Stomach (tissue), 8 donors: ENCODE measurements at regions not wholly inside any gene's neighbourhood (a gene's known extent, or its start where the extent isn't known, plus 50 kb on each side); places are given as distances from the start of the nearest gene placed in this dataset.
A peak's percentile ranks its signal among the peaks of the same experiment; 100 is the strongest.

Source experiments
- DNase-seq, 2 donors: peaks; one replicate each; pipeline versions ENCODE4 v3.0.0 to v3.0.0-alpha.2; 2013 to 2019
- H3K27ac ChIP-seq, 5 donors: fragments of 200-600 bp in 4 of 5; sonication (generic) in 4 of 5; one replicate each; pipeline ENCODE4 v1.5.1; 2013 to 2019; ENCODE audit warnings: mild to moderate bottlenecking in 1 of 5, moderate library complexity in 1 of 5
- H3K27me3 ChIP-seq, 3 donors: fragments of 200-600 bp; sonication (generic); one replicate each; pipeline ENCODE4 v1.5.1; 2017 to 2019; ENCODE audit warnings: mixed run types in 1 of 3
- H3K36me3 ChIP-seq, 4 donors: fragments of 200-600 bp; sonication (generic); 1 replicate in 3 of 4; 2 replicates in 1 of 4; pipeline ENCODE4 v1.5.1; 2016 to 2019
- H3K4me1 ChIP-seq, 4 donors: fragments of 200-600 bp; sonication (generic); one replicate each; pipeline ENCODE4 v1.5.1; 2016 to 2019
- H3K4me3 ChIP-seq, 4 donors: fragments of 200-600 bp; sonication (generic) in 3 of 4; one replicate each; pipeline ENCODE4 v1.5.1; 2016 to 2019; ENCODE audit warnings: mild to moderate bottlenecking in 1 of 4
- H3K9me3 ChIP-seq, 4 donors: fragments of 200-600 bp; sonication (generic); one replicate each; pipeline ENCODE4 v1.5.1; 2016 to 2019
- CTCF ChIP-seq, 7 experiments: fragments of 450-650 bp in 4 of 7; fragments of 200-600 bp in 3 of 7; sonication (generic) in 3 of 7; IDR thresholded peaks; one replicate each; pipeline ENCODE4 v1.5.1; 2016 to 2019; ENCODE audit warnings: antibody characterized with exemption in 7 of 7, control low read depth in 2 of 7, mild to moderate bottlenecking in 1 of 7
- EP300 ChIP-seq: sonication (generic); formaldehyde crosslinking; IDR thresholded peaks from one replicate; pipeline ENCODE4 v1.6.1; 2017; ENCODE audit warnings: antibody characterized with exemption
- POLR2A ChIP-seq, 4 donors: fragments of 450-650 bp; IDR thresholded peaks; one replicate each; pipeline ENCODE4 v1.6.1; 2016; ENCODE audit warnings: antibody characterized with exemption in 4 of 4, control low read depth in 2 of 4, mild to moderate bottlenecking in 1 of 4, moderate library complexity in 1 of 4
- POLR2AphosphoS5 ChIP-seq, 3 donors: sonication (generic); formaldehyde crosslinking; IDR thresholded peaks; one replicate each; pipeline ENCODE4 v1.6.1; 2016; ENCODE audit warnings: antibody characterized with exemption in 3 of 3
- WGBS, 5 donors: extraction: QIAGEN DNeasy Blood & Tissue Kit in 3 of 5; methylation state at CpG; one replicate each; pipeline versions ENCODE4 v1.1.5 to v1.1.7; 2013 to 2018; 5-methylcytosine and 5-hydroxymethylcytosine counted together
- intact Hi-C: fragments of 100-400 bp; cut with DNase I; formaldehyde crosslinking; loops from one replicate; pipeline ENCODE4 v1.15.1; 2023; ENCODE audit warnings: low total_unique reads
- donor health status: healthy with polysubstance abuse.
- donor health status: Bipolar disorder and iron deficiency.
- donor health status: healthy.

GRCh38 chr10:20369863-20370736, 527.0 kb downstream of the NEBL start:
- no peaks in the 10 kb centered on the region for H3K27me3 ChIP-seq
- peak in 1 of 2 donors; percentile 7 for DNase-seq
- H3K4me1 ChIP-seq: no peaks in the 10 kb centered on the region
- no peak overlapping the region for H3K4me3 ChIP-seq
- no peaks in the 10 kb centered on the region for H3K36me3 ChIP-seq
- no peak overlapping the region for H3K27ac ChIP-seq
- TF ChIP-seq CTCF (IDR thresholded peaks at IDR 0.05): no peak
- TF ChIP-seq POLR2A (IDR thresholded peaks at IDR 0.05): no peak
- TF ChIP-seq EP300: no peak
- TF ChIP-seq POLR2AphosphoS5 (IDR thresholded peaks at IDR 0.05): no peak
- intact Hi-C loops: no loop called here
- 69 to 85% (median 74%) methylated on average over 9 of the region's 9 CpGs for WGBS, 5 donors
- peaks cover 0 to 9% (median 2%) of the 10 kb centered on the region in 4 donors for H3K9me3 ChIP-seq

- no peaks in the 10 kb centered on the region for H3K36me3 ChIP-seq
- peaks cover 0 to 7% (median 2%) of the 10 kb centered on the region in 4 donors for H3K9me3 ChIP-seq
- intact Hi-C loops: no loop called here
- TF ChIP-seq POLR2A (IDR thresholded peaks at IDR 0.05) (no peak), CTCF (IDR thresholded peaks at IDR 0.05) (no peak), EP300 (no peak), POLR2AphosphoS5 (IDR thresholded peaks at IDR 0.05) (no peak)
- H3K4me3 ChIP-seq: no peak overlapping the region
- no peak overlapping the region for H3K27ac ChIP-seq
- DNase-seq: no peak
- H3K4me1 ChIP-seq: no peaks in the 10 kb centered on the region
- H3K27me3 ChIP-seq: no peaks in the 10 kb centered on the region
These were observed 533.4 kb downstream of the NEBL start for GRCh38 chr10:20363684-20364083.

GRCh38 chr10:20355915-20356314, 539.7 kb downstream of the PLXDC2 start:
- Histone ChIP-seq H3K27me3 (no peaks in the 10 kb centered on the region), H3K27ac (no peak overlapping the region), H3K9me3 (peaks cover 0 to 7% (median 0%) of the 10 kb centered on the region in 4 donors), H3K4me3 (no peak overlapping the region), H3K4me1 (no peaks in the 10 kb centered on the region), H3K36me3 (no peaks in the 10 kb centered on the region)
- WGBS, 5 donors: 57 to 83% (median 67%) methylated on average over 4 of the region's 4 CpGs
- TF ChIP-seq POLR2AphosphoS5 (IDR thresholded peaks at IDR 0.05) (no peak), CTCF (IDR thresholded peaks at IDR 0.05) (no peak), EP300 (no peak), POLR2A (IDR thresholded peaks at IDR 0.05) (no peak)
- DNase-seq: no peak
- intact Hi-C loops: no loop called here

GRCh38 chr10:20355011-20355410, 538.8 kb downstream of the PLXDC2 start:
- 56 to 89% (median 75%) methylated on average over 3 of the region's 3 CpGs for WGBS, 5 donors
- H3K4me3 ChIP-seq: no peak overlapping the region
- TF ChIP-seq EP300 (no peak), CTCF (IDR thresholded peaks at IDR 0.05) (no peak), POLR2A (IDR thresholded peaks at IDR 0.05) (no peak)
- no peaks in the 10 kb centered on the region for H3K36me3 ChIP-seq
- H3K9me3 ChIP-seq: peaks cover 0 to 7% (median 0%) of the 10 kb centered on the region in 4 donors
- H3K4me1 ChIP-seq: no peaks in the 10 kb centered on the region
- no peaks in the 10 kb centered on the region for H3K27me3 ChIP-seq
- no peak overlapping the region for H3K27ac ChIP-seq
- no peak for DNase-seq
- intact Hi-C loops: no loop called here
